22Rv1 (cell line): ENCODE measurements at regions not wholly inside any gene's neighbourhood (a gene's known extent, or its start where the extent isn't known, plus 50 kb on each side); places are given as distances from the start of the nearest gene placed in this dataset.
"Not testable (repeated sequence)": the region's sequence is repeated elsewhere in the genome, so short reads cannot be mapped to it uniquely, and the experiment has no call there.

Experiments used
- H3K27ac ChIP-seq: fragments of 450-650 bp; 2 replicates; pipeline ENCODE4 v1.5.1; 2017
- ZFX ChIP-seq: fragments of 450-650 bp; IDR thresholded peaks from 2 replicates; pipeline ENCODE4 v1.6.1; 2017; ENCODE audit warnings: antibody characterized with exemption, borderline replicate concordance
- TF ChIP-seq, protein P1 (sequence below): fragments of 450-650 bp; IDR thresholded peaks from 2 replicates; pipeline ENCODE4 v1.5.1; 2017; ENCODE audit warnings: mild to moderate bottlenecking

DNA sequence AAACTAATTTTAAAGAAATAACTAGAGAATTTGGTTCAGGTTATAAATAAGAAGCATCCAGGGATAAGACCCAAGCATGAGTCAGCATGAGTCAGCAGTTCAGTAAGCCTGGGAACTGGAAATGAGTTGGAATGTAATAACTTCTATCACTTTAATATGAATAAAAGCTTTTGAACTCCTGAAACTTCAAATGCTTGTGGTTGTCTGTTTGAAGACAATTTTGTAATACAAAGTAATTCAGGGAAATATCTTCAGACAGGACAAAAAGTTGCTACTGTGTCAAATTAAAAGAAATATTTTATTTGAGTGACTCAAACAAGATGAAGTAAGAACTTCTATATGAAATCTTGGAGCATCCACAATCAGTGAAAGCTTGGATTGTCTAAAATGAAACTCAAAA is 331.2 kb upstream of the DAB2 start:
- no peak overlapping the region for H3K27ac ChIP-seq
- TF ChIP-seq ZFX = no peak
- TF ChIP-seq, protein P1, sequence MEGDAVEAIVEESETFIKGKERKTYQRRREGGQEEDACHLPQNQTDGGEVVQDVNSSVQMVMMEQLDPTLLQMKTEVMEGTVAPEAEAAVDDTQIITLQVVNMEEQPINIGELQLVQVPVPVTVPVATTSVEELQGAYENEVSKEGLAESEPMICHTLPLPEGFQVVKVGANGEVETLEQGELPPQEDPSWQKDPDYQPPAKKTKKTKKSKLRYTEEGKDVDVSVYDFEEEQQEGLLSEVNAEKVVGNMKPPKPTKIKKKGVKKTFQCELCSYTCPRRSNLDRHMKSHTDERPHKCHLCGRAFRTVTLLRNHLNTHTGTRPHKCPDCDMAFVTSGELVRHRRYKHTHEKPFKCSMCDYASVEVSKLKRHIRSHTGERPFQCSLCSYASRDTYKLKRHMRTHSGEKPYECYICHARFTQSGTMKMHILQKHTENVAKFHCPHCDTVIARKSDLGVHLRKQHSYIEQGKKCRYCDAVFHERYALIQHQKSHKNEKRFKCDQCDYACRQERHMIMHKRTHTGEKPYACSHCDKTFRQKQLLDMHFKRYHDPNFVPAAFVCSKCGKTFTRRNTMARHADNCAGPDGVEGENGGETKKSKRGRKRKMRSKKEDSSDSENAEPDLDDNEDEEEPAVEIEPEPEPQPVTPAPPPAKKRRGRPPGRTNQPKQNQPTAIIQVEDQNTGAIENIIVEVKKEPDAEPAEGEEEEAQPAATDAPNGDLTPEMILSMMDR = no peak

- H3K27ac ChIP-seq = no peak overlapping the region
- TF ChIP-seq ZFX = no peak
- TF ChIP-seq, protein P1 = no peak
Measured at GRCh38 chr5:39755452-39755851, 330.7 kb upstream of the DAB2 start.

GRCh38 chr5:39753747-39754146 is 329.0 kb upstream of the DAB2 start:
- H3K27ac ChIP-seq = not testable (repeated sequence)

- no peak overlapping the region for H3K27ac ChIP-seq
- no peak for TF ChIP-seq ZFX
- TF ChIP-seq, protein P1 = no peak
Measured at GRCh38 chr5:39750661-39751060, 325.9 kb upstream of the DAB2 start.

DNA sequence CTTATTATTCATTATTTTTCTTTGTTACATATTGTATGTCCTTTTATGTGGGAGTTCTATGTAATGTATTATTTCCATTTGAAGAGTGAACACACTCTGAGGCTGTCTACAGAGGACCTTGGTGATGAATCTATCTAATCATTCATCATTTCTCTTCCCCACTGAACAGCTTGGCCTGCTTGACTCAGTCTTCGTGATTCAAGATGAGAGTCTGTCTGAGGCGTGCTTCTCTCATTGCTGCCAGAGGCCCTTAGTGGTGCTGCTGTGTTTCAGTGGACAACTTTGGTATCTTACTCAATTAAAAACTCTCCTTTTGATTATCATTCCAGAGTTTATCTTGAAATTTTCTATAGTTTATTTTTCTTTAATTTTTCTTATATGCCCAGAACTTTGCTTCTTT is 318.1 kb upstream of the DAB2 start:
- TF ChIP-seq ZFX = no peak
- TF ChIP-seq, protein P1 = no peak
- H3K27ac ChIP-seq = no peak overlapping the region

DNA sequence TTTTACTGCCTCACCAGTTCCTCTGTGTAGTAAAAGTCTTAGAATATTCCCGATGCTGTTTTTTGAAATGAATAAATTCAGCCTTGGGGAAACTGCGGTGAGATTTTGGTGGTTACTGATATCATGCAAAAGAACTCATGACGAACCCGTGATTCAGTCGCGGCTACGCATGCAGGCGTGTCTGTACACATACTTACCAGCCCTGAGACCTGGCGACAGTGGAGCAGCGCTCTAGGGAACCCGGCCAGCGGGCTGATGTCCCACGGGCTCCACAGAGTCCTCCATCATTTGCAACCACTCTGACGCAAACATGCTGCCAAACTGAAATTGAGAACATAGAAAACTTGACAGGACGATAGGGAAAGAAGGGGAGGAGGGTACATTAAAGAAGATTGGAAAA is 315.6 kb upstream of the DAB2 start:
- TF ChIP-seq ZFX = no peak
- no peak overlapping the region for H3K27ac ChIP-seq

DNA sequence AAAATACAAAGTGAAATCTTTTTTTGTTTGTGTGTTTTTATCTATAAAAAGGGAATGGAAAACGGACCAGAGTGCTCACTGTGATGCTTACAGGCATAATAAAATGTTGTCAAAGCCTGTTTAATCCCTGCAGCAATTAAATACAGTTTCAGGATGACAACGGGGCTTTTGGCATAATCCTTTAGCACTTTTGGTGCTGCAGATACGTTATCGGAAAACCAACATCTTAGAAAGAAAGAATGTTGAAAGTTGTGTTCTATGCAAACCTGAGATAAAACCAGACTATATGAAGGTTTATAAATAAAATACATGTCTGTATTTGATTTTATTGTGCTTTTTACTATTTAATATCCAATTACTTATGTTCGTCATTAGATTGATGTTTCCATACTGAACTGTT is 307.4 kb upstream of the DAB2 start:
- H3K27ac ChIP-seq = no peak overlapping the region
- TF ChIP-seq, protein P1 = no peak
- TF ChIP-seq ZFX = no peak

DNA sequence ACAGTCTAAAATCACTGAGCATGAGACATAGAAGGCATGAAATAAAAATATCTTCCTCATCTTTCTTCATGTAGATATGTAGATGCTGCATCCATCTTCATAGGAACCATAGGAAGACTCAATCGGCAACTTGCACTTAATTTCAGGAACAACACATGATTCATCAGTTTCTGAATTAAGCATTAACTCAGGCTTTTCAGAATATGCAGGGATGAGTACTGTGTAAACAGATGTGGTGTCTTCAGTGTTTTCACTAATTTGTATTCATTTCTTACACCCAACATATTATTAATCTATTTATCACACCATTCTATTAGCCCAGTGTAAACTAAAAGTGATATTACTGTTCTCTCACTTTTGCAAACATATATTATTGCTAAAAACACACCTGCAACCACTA is 305.9 kb upstream of the DAB2 start:
- H3K27ac ChIP-seq = no peak overlapping the region
- TF ChIP-seq ZFX = no peak
- TF ChIP-seq, protein P1 = no peak
